ENCODE measurements at regions not wholly inside any gene's neighbourhood (a gene's known extent, or its start where the extent isn't known, plus 50 kb on each side); places are given as distances from the start of the nearest gene placed in this dataset.

GRCh38 chr14:55910601-55911243 lies 207.5 kb upstream of the PELI2 start:
- TF ChIP-seq TAF1 (IDR thresholded peaks at IDR 0.05; ENCODE audit: borderline replicate concordance, low read depth, low read length): no peak
- no peak for TF ChIP-seq POLR2A (IDR thresholded peaks at IDR 0.05; ENCODE audit: low read depth, low read length)
